Gastrocnemius medialis (tissue), 4 donors: ENCODE measurements at regions not wholly inside any gene's neighbourhood (a gene's known extent, or its start where the extent isn't known, plus 50 kb on each side); places are given as distances from the start of the nearest gene placed in this dataset.

Experiments
- POLR2A ChIP-seq, 2 donors: fragments of 450-650 bp; IDR thresholded peaks; one replicate each; pipeline ENCODE4 v1.6.1; 2017; ENCODE audit warnings: antibody characterized with exemption in 2 of 2, mild to moderate bottlenecking in 2 of 2, moderate library complexity in 2 of 2
- TF ChIP-seq, protein P1 (sequence below), 5 experiments: fragments of 450-650 bp in 3 of 5; fragments of 200-600 bp in 2 of 5; sonication (generic) in 2 of 5; IDR thresholded peaks in 4 of 5; conservative IDR thresholded peaks in 1 of 5; 1 replicate in 4 of 5; 2 replicates in 1 of 5; pipeline ENCODE4 v1.5.1; 2016 to 2019; ENCODE audit warnings: antibody characterized with exemption in 5 of 5, mild to moderate bottlenecking in 3 of 5, moderate library complexity in 3 of 5

DNA sequence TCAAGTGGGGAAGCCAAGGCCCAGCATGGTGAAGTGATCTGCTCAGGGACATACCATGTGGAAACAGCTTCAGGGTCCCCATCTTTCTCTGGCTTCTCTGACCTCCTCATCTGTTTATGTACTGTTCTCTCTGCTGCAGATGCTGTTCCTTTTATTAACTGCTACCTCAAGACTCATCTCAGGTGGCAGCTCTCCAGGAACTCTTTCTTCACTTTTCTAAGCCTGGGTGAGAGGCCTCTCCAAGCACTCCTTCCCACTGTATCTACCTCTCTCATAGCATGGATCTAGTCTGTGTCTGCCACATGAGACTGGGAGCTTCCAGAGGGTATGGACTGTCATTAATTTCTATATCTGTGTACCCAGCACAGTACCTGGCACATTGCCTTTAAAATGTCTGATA lies 73.4 kb upstream of the PPM1J start:
- TF ChIP-seq POLR2A (IDR thresholded peaks at IDR 0.05): no peak
- TF ChIP-seq, protein P1, sequence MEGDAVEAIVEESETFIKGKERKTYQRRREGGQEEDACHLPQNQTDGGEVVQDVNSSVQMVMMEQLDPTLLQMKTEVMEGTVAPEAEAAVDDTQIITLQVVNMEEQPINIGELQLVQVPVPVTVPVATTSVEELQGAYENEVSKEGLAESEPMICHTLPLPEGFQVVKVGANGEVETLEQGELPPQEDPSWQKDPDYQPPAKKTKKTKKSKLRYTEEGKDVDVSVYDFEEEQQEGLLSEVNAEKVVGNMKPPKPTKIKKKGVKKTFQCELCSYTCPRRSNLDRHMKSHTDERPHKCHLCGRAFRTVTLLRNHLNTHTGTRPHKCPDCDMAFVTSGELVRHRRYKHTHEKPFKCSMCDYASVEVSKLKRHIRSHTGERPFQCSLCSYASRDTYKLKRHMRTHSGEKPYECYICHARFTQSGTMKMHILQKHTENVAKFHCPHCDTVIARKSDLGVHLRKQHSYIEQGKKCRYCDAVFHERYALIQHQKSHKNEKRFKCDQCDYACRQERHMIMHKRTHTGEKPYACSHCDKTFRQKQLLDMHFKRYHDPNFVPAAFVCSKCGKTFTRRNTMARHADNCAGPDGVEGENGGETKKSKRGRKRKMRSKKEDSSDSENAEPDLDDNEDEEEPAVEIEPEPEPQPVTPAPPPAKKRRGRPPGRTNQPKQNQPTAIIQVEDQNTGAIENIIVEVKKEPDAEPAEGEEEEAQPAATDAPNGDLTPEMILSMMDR (IDR thresholded peaks at IDR 0.05 in 4 of 5, conservative IDR thresholded peaks at IDR 0.05 in 1 of 5): no peak
